Mesothelial cell of epicardium (in vitro differentiated cells): ENCODE measurements at regions not wholly inside any gene's neighbourhood (a gene's known extent, or its start where the extent isn't known, plus 50 kb on each side); places are given as distances from the start of the nearest gene placed in this dataset.

Experiments used
- DNase-seq, 2 experiments: peaks; one replicate each; pipeline ENCODE4 v3.0.0; 2021; ENCODE audit warnings: low spot score in 2 of 2; ENCODE audit not compliant: unreplicated experiment in 2 of 2
- H3K27ac Mint-ChIP-seq: 2 replicates; pipeline ENCODE4 v1.8.0; 2021; ENCODE audit warnings: mixed read lengths
- H3K27me3 Mint-ChIP-seq: 2 replicates; pipeline ENCODE4 v1.8.0; 2021; ENCODE audit warnings: low read depth, mixed read lengths
- H3K36me3 Mint-ChIP-seq: 2 replicates; pipeline ENCODE4 v1.8.0; 2021; ENCODE audit warnings: mixed read lengths
- H3K4me1 Mint-ChIP-seq: 2 replicates; pipeline ENCODE4 v1.8.0; 2021; ENCODE audit warnings: mixed read lengths
- H3K4me3 Mint-ChIP-seq: 2 replicates; pipeline ENCODE4 v1.8.0; 2021; ENCODE audit warnings: mild to moderate bottlenecking, moderate library complexity, mixed read lengths
- H3K9me3 Mint-ChIP-seq: 2 replicates; pipeline ENCODE4 v1.8.0; 2021; ENCODE audit warnings: mixed read lengths
- CTCF ChIP-seq: fragments of 200-600 bp; sonication (generic); IDR thresholded peaks from one replicate; pipeline ENCODE4 v1.5.0; 2021; ENCODE audit warnings: antibody characterized with exemption; ENCODE audit not compliant: unreplicated experiment

GRCh38 chr2:129575431-129575830 is 404.0 kb upstream of the RAB6C start:
- Mint-ChIP-seq H3K4me1 (no peaks in the 10 kb centered on the region), H3K4me3 (no peak overlapping the region), H3K27ac (no peak overlapping the region), H3K9me3 (peaks cover 35% of the 10 kb centered on the region), H3K36me3 (peaks cover 4% of the 10 kb centered on the region), H3K27me3 (peaks cover 17% of the 10 kb centered on the region)
- TF ChIP-seq CTCF, result no peak
- no peak for DNase-seq

- Mint-ChIP-seq H3K4me3 (no peak overlapping the region), H3K27ac (no peak overlapping the region), H3K27me3 (peaks cover 17% of the 10 kb centered on the region), H3K9me3 (peaks cover 33% of the 10 kb centered on the region), H3K4me1 (no peaks in the 10 kb centered on the region), H3K36me3 (peaks cover 2% of the 10 kb centered on the region)
- TF ChIP-seq CTCF, result no peak
- no peak for DNase-seq
These were observed 403.6 kb upstream of the RAB6C start for GRCh38 chr2:129575880-129576279.

- no peaks in the 10 kb centered on the region for H3K36me3 Mint-ChIP-seq
- DNase-seq, result no peak
- H3K9me3 Mint-ChIP-seq, result peaks cover 15% of the 10 kb centered on the region
- H3K4me1 Mint-ChIP-seq, result no peaks in the 10 kb centered on the region
- H3K27ac Mint-ChIP-seq, result no peak overlapping the region
- TF ChIP-seq CTCF, result no peak
- H3K27me3 Mint-ChIP-seq, result peaks cover 19% of the 10 kb centered on the region
- H3K4me3 Mint-ChIP-seq, result no peak overlapping the region
These were observed 399.5 kb upstream of the RAB6C start for GRCh38 chr2:129580001-129580400.

GRCh38 chr2:129585760-129586159 is 393.7 kb upstream of the RAB6C start:
- H3K9me3 Mint-ChIP-seq, result peaks cover 13% of the 10 kb centered on the region
- H3K36me3 Mint-ChIP-seq, result no peaks in the 10 kb centered on the region
- TF ChIP-seq CTCF, result no peak
- H3K27ac Mint-ChIP-seq, result no peak overlapping the region
- DNase-seq, result no peak
- peaks cover 2% of the 10 kb centered on the region for H3K4me1 Mint-ChIP-seq
- H3K4me3 Mint-ChIP-seq, result no peak overlapping the region
- H3K27me3 Mint-ChIP-seq, result peaks cover 30% of the 10 kb centered on the region

GRCh38 chr2:129587426-129588064 is 391.9 kb upstream of the RAB6C start:
- H3K27ac Mint-ChIP-seq, result no peak overlapping the region
- no peak for DNase-seq
- H3K4me1 Mint-ChIP-seq, result peaks cover 2% of the 10 kb centered on the region
- no peaks in the 10 kb centered on the region for H3K36me3 Mint-ChIP-seq
- no peak overlapping the region for H3K4me3 Mint-ChIP-seq
- H3K27me3 Mint-ChIP-seq, result peaks cover 30% of the 10 kb centered on the region
- H3K9me3 Mint-ChIP-seq, result peaks cover 5% of the 10 kb centered on the region
- no peak for TF ChIP-seq CTCF

GRCh38 chr2:129604560-129604959 is 374.9 kb upstream of the RAB6C start:
- H3K4me3 Mint-ChIP-seq, result no peak overlapping the region
- H3K9me3 Mint-ChIP-seq, result peaks cover 27% of the 10 kb centered on the region
- no peaks in the 10 kb centered on the region for H3K36me3 Mint-ChIP-seq
- H3K27me3 Mint-ChIP-seq, result peaks cover 29% of the 10 kb centered on the region
- peaks cover 14% of the 10 kb centered on the region for H3K4me1 Mint-ChIP-seq
- no peak for DNase-seq
- no peak for TF ChIP-seq CTCF
- no peak overlapping the region for H3K27ac Mint-ChIP-seq
